Activated CD8-positive, alpha-beta T cell treated with anti-CD3 and anti-CD28 coated beads for 36 hours (primary cell): ENCODE measurements at regions not wholly inside any gene's neighbourhood (a gene's known extent, or its start where the extent isn't known, plus 50 kb on each side); places are given as distances from the start of the nearest gene placed in this dataset.

Experiments
- ATAC-seq: fragments of 200-7000 bp; cut with Tn5 transposase; one replicate; pipeline ENCODE4 v1.10.0; 2021; ENCODE audit warnings: mild to moderate bottlenecking, moderate library complexity
- CTCF ChIA-PET: fragments of 350-600 bp; sonication (Branson Sonifier 250); formaldehyde crosslinking; loops from one replicate; lab custom pipeline; 2021; ENCODE audit warnings: antibody characterized with exemption; lab: Charles Lee
- POLR2A ChIA-PET: fragments of 350-600 bp; sonication (Branson Sonifier 250); formaldehyde crosslinking; loops from one replicate; lab custom pipeline; 2021; ENCODE audit warnings: antibody characterized with exemption; lab: Charles Lee
- DNase-seq: peaks from one replicate; pipeline ENCODE4 v3.0.0-alpha.2; 2020
- H3K27ac Mint-ChIP-seq: one replicate; pipeline ENCODE4 v1.8.0; 2021; ENCODE audit warnings: mild to moderate bottlenecking, mixed read lengths
- H3K27me3 Mint-ChIP-seq: one replicate; pipeline ENCODE4 v1.8.0; 2021; ENCODE audit warnings: mixed read lengths
- H3K36me3 Mint-ChIP-seq: one replicate; pipeline ENCODE4 v1.8.0; 2021; ENCODE audit warnings: low read depth, mixed read lengths
- H3K4me1 Mint-ChIP-seq: one replicate; pipeline ENCODE4 v1.8.0; 2021; ENCODE audit warnings: low read depth, mixed read lengths
- H3K4me3 Mint-ChIP-seq: one replicate; pipeline ENCODE4 v1.8.0; 2021; ENCODE audit warnings: mild to moderate bottlenecking, moderate library complexity, mixed read lengths
- H3K9me3 Mint-ChIP-seq: one replicate; pipeline ENCODE4 v1.8.0; 2021; ENCODE audit warnings: mixed read lengths
- intact Hi-C: fragments of 100-400 bp; cut with micrococcal nuclease; formaldehyde crosslinking; loops from one replicate; pipeline ENCODE4 v1.10.0; 2022
- TF ChIP-seq, protein P1 (sequence below): fragments of 200-600 bp; IDR thresholded peaks from one replicate; pipeline ENCODE4 v1.8.0; 2022; ENCODE audit warnings: antibody characterized with exemption, mild to moderate bottlenecking

DNA sequence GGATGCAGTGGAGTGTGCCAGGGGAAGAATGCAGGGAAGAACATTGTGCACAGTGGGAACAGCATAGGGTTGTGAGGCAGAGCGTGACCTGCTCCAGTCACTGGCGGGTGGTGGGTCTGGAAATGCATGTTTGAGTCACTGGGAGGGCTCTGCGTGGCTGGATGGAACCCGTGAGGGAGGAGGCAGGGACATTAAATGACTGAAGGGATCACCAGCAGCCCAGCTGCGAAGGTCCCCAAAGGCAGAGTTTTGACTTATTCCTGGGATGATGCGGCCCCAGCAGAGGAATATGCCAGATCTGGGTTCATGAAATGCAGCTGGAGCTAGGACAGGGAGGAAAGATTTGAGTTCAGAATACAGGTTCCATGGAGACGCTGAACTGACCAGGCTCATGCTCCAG lies 104.0 kb upstream of the FGF3 start:
- POLR2A ChIA-PET: no interaction called here

DNA sequence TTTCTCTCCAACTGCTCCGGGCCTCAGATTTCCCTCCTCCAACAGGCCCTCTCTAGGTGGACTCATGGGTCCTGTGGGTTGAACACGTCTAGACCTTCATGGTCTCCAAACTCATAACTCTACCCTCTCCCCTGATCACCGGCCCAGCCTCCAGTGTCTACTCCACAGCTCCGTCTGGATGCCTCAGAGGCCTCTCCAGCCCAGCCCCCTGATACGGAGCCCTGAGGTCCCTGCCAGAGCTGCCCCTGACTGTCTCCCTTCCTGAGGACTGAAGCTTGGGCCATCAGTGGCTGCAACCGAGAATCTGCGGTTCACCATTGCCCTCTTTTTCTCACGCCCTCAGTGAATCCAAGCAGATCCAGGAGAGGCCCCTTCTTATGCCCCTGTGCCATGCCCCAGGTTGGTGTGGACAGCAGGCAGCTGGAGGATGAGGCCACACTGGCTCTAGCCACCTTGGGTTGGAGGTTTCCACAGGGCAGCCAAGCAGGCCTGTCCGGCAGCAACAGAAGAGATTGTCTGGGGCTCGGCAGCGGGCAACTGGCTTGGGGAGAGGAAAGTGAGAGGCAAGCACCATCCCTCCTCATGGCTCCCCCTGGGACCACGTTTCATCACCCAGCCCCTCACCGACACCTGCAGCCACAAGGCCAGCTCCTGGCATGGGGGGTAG lies 104.6 kb upstream of the FGF3 start:
- Mint-ChIP-seq H3K4me3 (no peak overlapping the region), H3K4me1 (peaks cover 6% of the 10 kb centered on the region), H3K9me3 (no peaks in the 10 kb centered on the region), H3K27me3 (peaks cover 40% of the 10 kb centered on the region), H3K36me3 (no peaks in the 10 kb centered on the region), H3K27ac (no peak overlapping the region)
- intact Hi-C loops: no loop called here
- CTCF ChIA-PET: no interaction called here
- POLR2A ChIA-PET: no interaction called here
- no peak for ATAC-seq
- TF ChIP-seq, protein P1, sequence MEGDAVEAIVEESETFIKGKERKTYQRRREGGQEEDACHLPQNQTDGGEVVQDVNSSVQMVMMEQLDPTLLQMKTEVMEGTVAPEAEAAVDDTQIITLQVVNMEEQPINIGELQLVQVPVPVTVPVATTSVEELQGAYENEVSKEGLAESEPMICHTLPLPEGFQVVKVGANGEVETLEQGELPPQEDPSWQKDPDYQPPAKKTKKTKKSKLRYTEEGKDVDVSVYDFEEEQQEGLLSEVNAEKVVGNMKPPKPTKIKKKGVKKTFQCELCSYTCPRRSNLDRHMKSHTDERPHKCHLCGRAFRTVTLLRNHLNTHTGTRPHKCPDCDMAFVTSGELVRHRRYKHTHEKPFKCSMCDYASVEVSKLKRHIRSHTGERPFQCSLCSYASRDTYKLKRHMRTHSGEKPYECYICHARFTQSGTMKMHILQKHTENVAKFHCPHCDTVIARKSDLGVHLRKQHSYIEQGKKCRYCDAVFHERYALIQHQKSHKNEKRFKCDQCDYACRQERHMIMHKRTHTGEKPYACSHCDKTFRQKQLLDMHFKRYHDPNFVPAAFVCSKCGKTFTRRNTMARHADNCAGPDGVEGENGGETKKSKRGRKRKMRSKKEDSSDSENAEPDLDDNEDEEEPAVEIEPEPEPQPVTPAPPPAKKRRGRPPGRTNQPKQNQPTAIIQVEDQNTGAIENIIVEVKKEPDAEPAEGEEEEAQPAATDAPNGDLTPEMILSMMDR: no peak
- no peak for DNase-seq

More for the DNA sequence above, 104.0 kb upstream of the FGF3 start:
- H3K27me3 Mint-ChIP-seq: peaks cover 44% of the 10 kb centered on the region
- H3K9me3 Mint-ChIP-seq: no peaks in the 10 kb centered on the region
- no peaks in the 10 kb centered on the region for H3K36me3 Mint-ChIP-seq
- TF ChIP-seq, protein P1: no peak
- H3K4me3 Mint-ChIP-seq: no peak overlapping the region
- peaks cover 6% of the 10 kb centered on the region for H3K4me1 Mint-ChIP-seq
- intact Hi-C loops: no loop called here
- H3K27ac Mint-ChIP-seq: no peak overlapping the region
- DNase-seq (no peak), ATAC-seq (no peak)
- CTCF ChIA-PET: no interaction called here

DNA sequence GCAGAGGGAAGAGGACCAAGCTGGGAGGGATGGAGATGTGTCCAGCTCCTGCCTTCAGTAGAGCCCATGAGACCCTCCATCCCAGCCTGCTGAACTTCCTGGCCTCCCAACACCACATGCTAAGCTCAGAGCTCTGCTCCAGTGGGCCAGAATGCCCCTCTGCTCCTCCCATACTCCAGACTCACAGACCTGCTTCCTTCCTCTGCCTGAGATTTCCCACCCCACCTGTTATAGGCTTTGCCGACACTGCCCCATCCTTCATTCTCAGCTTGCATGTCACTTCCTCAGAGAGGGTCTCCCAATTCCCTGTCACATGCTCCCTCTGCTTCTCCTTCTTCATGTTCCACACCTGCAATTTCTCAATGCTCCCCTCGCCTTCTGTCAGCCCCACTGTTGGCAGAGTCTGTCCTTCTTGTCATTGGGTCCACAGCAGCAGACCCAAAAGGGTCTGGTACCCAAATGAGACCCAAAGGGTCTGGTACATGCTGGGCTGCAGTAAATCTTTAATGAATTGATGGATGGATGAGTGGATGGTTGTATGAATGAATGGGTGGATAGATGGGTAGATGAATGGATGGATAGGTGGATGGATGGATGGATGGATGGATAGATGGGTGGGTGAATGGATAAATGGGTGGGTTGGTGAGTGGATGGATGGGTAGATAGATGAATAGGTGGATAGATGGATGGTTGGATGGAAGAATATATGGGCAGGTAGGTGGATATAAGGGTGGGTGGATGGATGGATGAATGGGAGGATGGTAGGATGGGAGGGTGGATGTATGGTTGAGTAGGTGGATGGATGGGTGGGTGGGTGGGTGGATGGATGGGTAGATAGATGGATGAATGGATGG lies 105.3 kb upstream of the FGF3 start:
- Mint-ChIP-seq H3K27ac (no peak overlapping the region), H3K36me3 (no peaks in the 10 kb centered on the region), H3K9me3 (no peaks in the 10 kb centered on the region), H3K4me1 (peaks cover 6% of the 10 kb centered on the region), H3K4me3 (no peak overlapping the region), H3K27me3 (peaks cover 39% of the 10 kb centered on the region)
- TF ChIP-seq, protein P1: no peak
- intact Hi-C loops: no loop called here
- CTCF ChIA-PET: no interaction called here
- ATAC-seq: no peak
- no peak for DNase-seq
- POLR2A ChIA-PET: no interaction called here

DNA sequence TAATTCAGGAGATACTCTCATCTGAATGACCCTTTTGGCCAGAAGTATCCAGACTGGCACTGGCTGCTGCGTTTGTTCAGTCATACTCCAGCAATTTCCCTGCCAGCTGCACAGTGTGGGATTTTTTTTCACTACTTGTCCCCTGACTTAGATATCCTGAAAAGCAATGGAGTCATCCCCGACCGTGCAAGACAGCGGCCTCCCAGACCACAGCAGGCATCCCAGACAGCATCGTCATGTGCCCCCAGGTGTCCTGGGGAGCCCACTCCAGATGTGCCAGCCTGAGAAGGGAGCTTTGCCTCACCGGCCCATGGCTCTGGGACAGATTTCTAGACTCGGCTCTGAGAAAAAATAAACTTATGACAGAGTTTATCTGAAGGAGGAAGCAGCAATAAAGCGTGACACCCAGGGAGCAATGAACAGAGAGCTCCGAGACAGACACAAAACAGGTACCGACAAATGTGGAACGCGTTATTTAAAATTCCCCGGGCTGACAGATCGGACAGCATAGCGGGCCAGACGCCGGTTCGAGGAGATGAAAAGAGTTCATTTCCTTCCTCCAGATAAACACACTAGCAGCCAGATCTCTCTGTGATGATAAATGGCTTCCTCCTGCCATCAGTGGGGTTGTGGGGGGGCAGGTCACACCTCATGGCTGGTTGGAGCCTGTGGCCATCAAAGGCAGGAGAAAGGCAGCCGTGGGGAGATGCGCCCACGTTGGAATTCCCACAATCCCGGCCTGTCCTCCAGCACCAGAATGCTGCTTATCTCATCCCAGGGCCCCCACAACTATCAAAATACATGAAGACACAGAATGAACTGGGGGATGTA lies 106.4 kb upstream of the FGF3 start:
- ChIA-PET CTCF (no interaction called here), POLR2A (no interaction called here)
- H3K27ac Mint-ChIP-seq: no peak overlapping the region
- H3K27me3 Mint-ChIP-seq: peaks cover 39% of the 10 kb centered on the region
- no peak for DNase-seq
- TF ChIP-seq, protein P1: no peak
- peaks cover 6% of the 10 kb centered on the region for H3K4me1 Mint-ChIP-seq
- no peaks in the 10 kb centered on the region for H3K9me3 Mint-ChIP-seq
- no peak for ATAC-seq
- no peaks in the 10 kb centered on the region for H3K36me3 Mint-ChIP-seq
- no peak overlapping the region for H3K4me3 Mint-ChIP-seq
- intact Hi-C loops: no loop called here
